Dedifferentiated amniotic fluid mesenchymal stem cell (primary cell): ENCODE measurements at regions not wholly inside any gene's neighbourhood (a gene's known extent, or its start where the extent isn't known, plus 50 kb on each side); places are given as distances from the start of the nearest gene placed in this dataset.
"Not testable (repeated sequence)": the region's sequence is repeated elsewhere in the genome, so short reads cannot be mapped to it uniquely, and the experiment has no call there.

Experiments used
- DNase-seq: peaks from one replicate; pipeline ENCODE4 v3.0.0-alpha.2; 2016; ENCODE audit errors: extremely low spot score

DNA sequence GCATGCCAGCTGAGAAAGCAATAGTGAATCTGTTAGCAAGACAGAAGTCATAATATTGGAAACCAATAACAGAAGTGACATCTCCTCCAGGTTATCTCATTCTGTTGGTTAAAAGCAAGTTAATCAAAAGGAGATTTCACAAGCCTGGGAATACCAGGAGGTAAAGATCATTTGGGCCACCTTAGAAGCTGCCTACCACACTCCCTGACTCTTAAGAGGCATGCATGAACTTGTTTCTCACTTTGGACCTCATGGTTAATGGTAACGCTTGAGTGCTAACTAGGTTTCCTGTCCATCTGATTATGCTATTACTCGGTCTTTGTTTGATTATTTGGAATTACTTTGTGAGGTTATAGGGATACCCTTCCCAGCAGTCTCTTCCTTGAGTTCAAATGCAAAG is 650.8 kb upstream of the SGO1 start:
- DNase-seq, result no peak

DNA sequence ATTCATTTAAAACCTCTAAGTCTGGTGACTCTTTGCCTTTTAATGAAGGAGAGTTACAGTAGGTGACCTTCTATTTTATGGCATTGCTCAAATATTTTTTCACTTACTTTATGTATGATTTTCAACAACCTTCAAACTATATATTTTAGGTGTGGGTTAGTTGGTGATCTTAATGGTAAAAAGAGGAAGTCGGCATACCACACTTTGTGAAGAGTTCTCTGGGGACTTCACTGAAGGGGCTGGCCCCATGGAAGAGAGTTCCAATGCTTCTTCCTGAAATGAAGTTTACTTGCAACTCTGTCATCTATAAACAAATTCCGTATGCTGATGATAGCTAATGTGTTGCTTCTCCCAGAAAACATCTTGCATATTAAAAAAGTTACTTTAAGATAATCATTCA is 647.0 kb upstream of the SGO1 start:
- DNase-seq, result no peak

DNA sequence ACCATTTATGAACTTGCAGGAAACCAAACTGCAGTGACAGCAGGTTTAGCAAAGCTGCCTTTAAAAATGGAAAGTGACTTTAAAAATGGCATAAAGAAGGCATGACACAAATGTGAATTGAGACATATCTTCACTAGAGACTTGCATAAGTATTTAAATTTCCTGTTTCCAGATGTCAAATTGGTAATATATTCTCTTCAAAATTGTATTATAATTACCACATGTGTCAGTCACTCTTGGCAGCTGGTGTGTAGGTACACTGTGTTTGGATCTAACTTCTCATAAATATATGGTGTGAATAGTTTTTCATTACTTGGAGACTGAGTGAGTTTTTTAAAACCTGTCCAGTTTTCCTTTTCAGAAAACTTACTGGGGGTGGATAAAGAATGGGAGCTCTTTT is 636.2 kb upstream of the SGO1 start:
- no peak for DNase-seq

DNA sequence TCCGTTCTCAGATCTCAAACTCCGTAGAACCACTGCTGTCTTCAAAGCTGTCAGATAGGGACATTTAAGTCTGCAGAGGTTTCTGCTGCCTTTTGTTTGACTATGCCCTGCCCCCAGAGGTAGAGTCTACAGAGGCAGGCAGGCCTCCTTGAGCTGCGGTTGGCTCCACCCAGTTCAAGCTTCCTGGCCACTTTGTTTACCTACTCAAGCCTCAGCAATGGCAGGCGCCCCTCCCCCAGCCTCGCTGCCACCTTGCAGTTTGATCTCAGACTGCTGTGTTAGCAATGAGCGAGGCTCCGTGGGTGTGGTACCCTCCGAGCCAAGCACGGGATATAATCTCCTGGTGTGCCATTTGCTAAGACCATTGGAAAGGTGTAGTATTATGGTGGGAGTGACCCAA is 634.9 kb upstream of the SGO1 start:
- not testable (repeated sequence) for DNase-seq

DNA sequence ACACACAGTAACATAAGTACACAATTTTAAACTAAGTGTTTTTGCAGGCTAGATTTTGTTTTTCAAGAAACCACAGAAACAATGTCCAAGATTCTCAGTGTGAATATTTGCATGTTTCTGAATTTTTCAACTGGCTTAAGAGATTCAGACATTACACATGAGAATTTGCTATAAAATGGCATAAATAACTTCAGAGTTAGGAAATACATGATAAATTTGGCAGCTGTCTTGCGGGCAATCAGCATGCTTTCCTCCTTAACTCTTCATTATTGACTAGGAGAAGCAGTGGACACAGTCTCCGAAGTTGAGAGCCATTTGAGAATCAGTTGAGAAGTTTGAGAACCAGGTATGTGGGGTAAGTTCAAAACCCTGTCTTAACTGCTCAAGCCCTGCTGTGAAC is 625.6 kb upstream of the SGO1 start:
- DNase-seq, result no peak

DNA sequence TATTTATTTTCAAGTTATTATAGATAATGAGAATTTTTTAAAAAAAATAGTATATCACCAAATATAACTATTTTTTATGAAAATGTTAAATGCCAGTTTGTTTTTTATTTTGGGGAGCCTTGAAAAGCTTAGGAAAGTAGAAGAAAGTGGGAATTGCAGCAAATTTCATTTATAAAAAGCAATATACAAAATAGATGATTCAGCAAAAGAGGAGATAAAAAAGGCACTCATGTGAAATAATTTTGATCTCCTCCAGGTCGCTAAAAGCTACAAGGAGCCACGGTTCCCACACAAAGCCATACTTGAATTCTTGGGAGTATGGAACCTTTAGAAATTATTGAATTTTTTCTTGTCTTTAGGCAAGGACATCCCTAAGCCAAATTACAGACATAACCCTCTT is 625.0 kb upstream of the SGO1 start:
- no peak for DNase-seq

DNA sequence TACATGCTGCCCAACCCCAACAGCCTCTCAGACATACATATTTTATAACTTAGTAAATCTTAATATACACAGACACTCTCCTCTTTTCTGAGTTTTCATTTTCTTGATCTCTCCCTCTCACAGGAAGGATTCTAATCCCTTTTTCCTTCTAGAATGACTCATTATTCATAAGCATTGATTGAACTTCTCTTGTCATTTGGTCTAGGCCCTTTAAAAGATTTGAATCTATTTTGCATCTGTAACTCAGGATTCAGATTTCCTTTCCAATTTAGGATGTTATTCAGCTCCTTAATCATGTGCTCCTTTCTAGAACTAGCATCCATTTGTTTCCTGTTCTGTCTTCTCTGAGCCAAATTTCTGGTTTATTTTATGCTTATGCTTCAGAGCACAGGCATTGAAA is 624.5 kb upstream of the SGO1 start:
- no peak for DNase-seq

DNA sequence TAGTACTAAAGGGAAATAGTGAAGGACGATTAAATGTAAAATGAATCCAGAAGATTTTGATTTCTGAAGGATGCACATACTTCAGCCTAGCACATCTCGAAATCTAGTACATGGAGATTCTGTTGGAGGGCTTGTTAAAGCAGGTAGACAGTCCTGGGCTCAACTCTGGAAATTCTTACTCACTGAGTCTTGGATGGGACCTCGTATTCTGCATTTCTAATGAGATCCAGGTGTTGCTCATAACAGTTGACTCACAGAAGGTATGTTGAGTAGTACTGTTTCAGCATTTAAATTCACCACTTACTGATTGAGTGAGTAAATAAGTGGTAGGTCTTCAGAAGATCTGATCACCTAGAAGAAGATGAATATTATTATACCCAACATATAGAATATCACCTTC is 623.4 kb upstream of the SGO1 start:
- no peak for DNase-seq

DNA sequence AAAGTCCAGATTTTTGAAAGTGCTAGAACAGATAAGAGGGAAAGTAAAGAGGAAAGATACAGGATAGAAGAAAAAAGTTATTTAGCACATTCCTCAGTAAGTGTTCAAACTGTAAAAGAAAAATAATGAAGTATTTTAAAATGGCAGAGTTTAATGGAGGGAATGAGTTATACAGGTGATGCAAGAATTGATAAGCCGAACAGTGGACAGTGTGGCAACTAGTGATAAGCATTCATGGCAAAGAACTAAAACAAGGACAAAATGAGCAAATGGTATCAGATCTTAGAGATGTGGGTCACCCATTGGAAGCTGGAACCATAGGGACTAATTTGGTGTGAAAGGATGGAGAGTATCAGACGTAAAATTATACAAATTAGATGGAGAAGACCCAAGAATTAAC is 622.9 kb upstream of the SGO1 start:
- DNase-seq, result no peak

DNA sequence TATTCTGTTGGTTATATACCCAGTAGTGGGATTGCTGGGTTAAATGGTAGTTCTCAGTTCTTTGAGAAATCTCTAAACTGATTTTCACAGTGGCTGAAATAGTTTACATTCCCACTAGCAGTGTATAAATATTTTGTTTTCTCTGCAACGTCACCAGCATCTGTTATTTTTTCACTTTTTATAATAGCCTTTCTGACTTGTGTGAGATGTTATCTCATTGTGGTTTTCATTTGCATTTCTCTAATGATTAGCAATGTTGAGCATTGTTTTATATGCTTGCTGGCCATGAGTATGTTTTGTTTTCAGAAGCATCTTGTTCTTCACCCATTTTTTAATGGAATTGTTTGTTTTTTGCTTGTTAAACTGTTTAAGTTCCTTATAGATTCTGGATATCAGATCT is 612.7 kb upstream of the SGO1 start:
- DNase-seq, result no peak

DNA sequence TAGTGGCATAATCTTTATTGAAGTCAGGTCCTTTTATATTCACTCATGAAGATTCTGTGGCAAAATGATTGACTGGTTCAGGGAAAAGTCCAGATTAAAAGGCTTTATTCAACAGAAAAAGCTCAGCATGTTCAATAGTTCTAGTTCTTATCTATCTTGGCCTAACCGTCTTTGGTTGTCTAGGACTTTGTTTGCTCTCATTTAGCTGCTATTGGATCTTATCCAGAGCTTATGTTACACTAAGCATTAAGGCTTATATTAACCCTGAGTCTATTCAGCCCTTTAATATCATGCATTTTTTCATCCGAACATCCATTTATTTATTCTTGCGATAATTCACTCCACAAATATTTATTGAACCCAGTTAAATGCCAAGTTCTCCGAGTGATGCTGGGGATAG is 601.0 kb upstream of the SGO1 start:
- no peak for DNase-seq

DNA sequence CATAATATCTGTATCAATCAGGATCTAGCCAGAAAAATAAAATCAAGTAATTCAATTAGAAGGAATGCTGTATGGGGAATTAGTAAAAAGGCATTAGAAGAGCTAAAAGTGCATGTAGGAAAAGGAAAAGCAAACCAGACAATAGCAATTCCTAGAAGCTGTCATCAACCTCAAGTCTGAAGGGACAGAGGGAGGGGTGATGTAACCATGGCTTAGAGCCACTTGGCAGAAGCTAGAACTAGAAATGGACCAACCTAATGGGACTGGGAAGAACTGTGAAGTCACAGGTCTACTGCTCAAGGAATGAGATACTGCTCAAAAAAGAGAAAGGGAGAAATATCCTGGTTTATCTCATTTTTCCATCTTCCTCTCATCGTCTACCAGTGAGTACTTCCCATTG is 590.7 kb upstream of the SGO1 start:
- no peak for DNase-seq

DNA sequence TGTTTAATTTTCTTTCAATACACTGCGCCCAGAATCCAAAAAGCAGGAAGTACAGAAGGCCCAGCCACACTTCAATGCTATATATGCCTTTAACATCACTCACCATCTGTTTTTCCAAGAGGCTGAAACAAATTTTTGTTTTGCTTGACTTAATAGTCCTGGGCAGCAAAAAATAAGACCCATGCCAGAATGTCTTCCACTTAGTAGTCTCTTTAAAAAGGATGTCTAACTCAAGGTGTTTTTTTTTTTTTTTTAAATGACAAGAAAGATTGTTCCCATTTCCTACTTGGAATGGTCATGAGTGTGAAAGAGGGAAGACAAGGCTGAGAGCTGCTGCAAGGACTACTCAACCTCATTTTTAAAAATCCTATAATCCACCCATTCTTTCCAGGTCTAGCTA is 590.3 kb upstream of the SGO1 start:
- DNase-seq, result no peak

DNA sequence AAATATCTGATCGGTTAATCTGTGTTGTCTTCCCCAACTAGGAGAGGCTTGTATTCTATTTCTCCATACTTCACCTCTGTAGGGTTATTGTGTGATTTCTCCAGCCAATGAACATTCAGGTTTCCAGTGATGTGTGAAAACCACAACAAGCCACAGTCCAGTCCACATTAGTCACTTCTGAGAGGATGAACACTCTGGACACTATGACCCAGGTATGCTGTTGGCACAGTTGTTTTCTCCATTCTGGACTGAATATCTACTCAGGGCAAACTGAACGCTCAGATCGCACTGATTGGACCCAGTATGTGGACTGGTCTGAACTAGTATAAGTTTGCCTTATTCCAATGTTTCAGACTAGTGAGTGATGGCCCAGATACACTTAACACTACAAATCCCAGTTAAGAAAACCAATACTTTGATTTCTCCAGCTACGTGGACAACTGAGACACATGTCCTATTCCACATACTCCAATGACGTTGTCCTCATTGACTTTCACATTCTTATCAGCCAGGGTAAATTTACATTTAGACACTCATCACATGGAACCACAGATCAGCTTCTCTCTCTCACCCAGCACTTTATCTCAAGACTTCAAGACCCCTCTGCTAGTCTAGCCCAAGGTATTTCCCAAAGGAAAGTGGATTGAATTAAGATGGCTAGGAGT is 587.4 kb upstream of the SGO1 start:
- DNase-seq, result no peak

DNA sequence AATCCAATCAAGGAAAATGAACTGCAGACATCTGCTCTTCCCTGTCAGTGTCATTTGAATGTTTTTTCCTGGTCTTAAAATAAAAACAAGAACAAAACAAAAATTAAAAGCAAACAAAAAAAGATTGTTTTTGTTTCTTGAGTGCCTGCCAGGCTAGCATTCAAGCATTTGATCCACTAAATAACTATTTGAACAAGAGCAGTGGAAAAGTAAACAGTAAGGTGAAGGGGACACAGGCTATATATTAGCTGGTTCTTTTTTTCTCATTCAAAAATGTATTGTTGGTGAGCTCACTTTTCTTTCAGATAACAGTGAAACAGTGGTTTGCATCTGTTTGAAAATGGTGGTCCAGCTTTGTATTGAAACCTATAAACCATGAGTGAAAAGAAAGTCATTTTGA is 586.9 kb upstream of the SGO1 start:
- no peak for DNase-seq

DNA sequence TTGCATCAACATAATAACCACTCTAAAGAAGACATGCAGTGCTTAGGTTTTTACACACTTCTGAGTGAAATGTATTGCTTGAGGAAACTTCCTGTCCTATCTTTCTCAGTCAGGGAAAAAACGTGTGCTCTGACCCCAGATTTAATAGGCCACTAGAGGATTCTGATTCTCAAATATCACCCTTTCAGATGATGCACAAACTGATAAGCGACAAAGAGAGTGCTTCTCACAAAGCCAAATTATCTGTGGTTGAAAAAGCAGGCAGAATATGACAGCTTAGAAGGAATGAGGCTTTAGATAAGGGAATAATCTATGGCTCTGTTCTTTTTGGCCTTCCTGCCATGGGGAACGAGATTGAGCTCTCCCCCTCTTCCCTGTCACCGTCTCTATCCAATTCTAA is 583.4 kb upstream of the SGO1 start:
- no peak for DNase-seq

DNA sequence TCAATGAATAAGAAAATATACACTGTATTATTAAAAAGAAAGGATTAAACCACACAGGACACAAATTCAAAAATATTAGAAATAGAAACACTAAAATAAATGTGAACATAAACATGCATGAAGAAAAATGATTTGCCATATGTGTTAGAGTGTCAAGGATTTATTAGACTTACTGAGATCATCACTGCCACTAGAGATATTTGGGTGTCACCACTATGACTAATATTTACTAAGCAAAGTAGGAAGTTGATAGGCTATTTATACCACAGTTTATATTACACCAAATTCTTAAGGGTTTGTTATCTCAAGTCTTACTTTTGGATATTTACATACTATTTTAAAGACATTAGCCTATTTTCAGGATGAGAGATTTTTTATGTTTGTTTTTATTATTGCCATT is 575.0 kb upstream of the SGO1 start:
- no peak for DNase-seq

DNA sequence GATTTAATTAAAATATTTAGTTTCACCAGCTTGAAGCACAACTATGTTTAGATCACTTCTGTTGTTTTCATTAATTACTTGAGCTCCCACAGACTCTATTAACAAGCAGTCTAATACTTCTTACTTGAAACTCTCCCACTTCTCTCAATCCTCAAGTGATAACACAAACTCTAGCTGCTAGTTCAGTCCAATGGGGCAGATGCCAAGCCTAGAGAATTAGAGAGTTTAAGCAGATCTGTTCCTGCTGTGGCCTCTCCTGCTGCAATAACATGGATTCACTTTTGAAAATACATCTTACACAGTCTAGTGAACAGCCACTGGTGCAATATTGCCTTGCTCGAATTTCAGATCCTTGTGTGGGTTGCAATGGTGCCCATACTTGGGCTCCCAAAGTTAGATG is 566.4 kb upstream of the SGO1 start:
- DNase-seq, result no peak

DNA sequence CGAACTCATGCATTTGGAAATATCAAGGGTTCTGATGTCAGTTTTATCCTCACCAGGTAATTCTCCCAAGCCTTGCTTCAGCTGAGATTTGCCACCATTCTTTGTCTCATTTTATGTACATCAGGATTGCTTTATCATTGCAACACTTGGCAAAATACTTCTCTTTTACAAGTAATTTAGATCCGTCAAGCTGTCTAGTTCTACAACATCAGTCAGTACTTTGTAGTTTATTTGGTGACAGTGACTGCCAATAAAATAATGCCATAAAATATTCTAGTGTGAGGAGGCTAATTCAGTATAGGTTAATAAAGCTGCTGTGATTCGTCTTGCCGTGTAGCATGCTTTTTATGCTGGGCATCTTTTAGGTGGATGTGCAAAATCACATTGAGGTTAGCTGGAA is 565.3 kb upstream of the SGO1 start:
- DNase-seq, result no peak

DNA sequence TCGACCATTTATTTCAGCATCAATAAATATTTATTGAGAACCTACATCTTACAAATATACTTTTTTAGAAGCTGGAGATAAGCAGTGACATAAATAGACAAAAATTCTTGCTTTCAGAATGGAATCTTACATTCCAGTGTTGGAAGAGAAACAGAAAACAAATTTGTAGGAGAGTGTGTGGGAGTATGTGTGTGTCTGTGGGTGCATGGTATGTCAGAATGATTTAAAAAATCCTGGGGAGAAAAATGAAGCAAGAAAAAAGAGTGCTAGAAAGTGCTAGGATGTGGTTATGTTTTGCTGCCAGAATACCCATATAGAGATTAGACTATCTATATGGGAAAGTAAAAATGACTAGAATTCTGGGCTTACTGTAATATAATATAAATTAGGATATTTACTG is 561.7 kb upstream of the SGO1 start:
- DNase-seq, result peak; percentile 57

DNA sequence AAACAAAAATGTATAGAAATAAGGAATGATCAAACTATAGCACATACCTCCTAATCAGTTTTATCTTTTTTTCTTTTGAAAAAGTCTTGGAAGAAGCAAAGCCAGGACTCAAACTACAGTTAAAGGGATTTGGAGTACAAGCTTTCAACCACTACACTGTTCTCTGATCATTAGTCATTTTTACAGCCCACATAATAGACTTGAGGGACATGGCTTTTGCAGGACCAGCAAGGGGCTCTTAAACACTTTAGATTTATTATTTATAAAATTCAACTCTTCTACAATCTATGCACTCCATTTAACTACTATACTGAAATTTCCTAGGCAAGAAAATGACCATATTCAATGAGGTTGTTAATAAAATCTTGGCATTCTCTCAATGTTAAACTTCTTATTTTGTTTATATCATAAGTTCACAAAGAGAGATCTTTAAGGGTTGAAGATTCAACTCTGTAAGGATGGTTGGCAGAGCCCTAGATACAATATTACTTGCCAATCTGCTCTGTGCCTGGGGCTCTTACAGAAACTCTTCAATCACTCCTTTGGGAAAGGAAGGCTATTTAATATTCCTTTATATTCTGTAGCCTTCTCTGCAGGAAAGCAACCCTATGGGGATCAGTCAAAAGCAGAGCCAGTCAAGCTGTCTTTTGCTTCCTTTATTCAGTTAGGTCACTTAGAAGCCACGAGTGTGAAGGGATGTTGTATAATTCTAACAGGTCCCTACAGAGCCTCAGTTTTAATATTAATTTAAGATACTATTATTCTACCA is 557.7 kb upstream of the SGO1 start:
- DNase-seq, result no peak

DNA sequence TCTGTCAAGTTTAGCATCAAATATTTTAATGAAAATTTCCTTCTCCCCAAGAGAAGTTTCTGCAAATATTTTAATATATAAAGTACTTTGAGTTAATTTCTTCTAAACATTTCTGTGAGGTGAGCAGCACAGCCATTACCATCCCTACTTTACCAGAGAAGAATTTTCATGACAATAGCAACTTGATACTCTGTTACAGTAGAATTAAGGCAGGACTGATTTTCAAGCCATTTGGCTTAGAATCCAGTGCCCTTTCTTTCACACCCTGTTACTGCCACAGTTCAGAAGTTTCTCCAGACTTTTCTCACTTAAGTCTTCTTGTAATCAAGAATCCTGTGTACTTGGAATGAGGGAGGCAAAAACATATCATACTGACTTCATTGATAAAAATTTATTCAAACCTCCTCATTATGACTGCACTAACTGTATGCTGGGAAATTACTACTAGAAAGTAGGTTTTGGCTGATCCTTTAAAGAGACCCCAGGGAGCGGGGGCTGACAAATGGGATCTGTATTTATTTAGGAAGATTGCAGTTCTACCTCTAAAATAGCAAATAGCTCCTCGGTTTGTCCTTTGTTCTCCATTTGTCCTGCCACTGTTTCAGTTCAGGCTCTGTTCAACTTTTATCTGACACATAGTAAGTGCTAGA is 557.0 kb upstream of the SGO1 start:
- no peak for DNase-seq

DNA sequence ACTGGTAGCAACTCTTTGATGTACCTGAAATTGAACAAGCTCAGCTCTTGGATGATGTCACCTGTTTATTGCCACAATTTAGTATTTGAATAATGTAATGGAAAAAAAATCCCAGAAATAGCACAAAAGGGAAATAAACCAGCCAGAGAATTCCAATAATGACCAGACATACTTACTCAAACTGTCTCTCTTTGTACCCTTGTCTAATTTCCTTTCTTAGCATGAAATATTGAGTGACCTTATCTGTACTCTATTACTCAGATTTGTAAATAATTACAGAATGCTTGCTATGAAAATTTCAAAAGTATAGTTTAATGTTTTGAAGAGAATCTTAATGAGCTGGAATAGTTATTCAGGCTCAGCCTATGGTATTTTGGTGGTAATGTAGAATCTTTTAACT is 555.4 kb upstream of the SGO1 start:
- no peak for DNase-seq
